PC-3 (cell line): ENCODE measurements at regions not wholly inside any gene's neighbourhood (a gene's known extent, or its start where the extent isn't known, plus 50 kb on each side); places are given as distances from the start of the nearest gene placed in this dataset.

ENCODE experiments used
- EZH2 ChIP-seq: fragments of 300-600 bp; sonication (generic); IDR thresholded peaks from one replicate; pipeline ENCODE4 v1.6.1; 2017; ENCODE audit warnings: antibody characterized with exemption, mild to moderate bottlenecking, low read length; ENCODE audit not compliant: unreplicated experiment
- EZH2phosphoT487 ChIP-seq: fragments of 300-600 bp; sonication (generic); IDR thresholded peaks from 2 replicates; pipeline ENCODE4 v1.6.1; 2018; ENCODE audit warnings: mild to moderate bottlenecking, antibody characterized with exemption, low read length, borderline replicate concordance
- TF ChIP-seq, protein P1 (sequence below): fragments of 300-600 bp; sonication (generic); conservative IDR thresholded peaks from 2 replicates; pipeline ENCODE4 v1.5.1; 2017; ENCODE audit warnings: antibody characterized with exemption, low read depth, mild to moderate bottlenecking, low read length

DNA sequence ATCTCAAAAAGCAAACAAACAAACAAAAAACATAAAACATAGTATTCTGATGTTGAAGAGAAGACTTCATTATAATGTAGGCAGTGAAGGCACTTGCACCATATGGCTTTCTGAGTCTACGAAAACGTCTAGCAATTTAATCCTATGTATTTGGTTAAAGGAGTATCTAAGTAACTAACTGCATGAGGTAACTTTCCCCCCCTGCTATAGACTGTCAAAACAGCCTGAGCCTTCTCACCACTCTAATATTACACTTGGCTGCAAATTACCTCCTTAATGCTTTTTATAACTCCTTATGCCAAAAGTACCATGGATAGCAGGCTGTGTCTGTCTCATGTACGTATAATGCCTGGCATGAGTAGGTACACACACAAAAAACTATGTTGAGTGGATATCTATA, 607.6 kb upstream of the FLRT2 start:
- TF ChIP-seq EZH2phosphoT487: no peak
- TF ChIP-seq, protein P1, sequence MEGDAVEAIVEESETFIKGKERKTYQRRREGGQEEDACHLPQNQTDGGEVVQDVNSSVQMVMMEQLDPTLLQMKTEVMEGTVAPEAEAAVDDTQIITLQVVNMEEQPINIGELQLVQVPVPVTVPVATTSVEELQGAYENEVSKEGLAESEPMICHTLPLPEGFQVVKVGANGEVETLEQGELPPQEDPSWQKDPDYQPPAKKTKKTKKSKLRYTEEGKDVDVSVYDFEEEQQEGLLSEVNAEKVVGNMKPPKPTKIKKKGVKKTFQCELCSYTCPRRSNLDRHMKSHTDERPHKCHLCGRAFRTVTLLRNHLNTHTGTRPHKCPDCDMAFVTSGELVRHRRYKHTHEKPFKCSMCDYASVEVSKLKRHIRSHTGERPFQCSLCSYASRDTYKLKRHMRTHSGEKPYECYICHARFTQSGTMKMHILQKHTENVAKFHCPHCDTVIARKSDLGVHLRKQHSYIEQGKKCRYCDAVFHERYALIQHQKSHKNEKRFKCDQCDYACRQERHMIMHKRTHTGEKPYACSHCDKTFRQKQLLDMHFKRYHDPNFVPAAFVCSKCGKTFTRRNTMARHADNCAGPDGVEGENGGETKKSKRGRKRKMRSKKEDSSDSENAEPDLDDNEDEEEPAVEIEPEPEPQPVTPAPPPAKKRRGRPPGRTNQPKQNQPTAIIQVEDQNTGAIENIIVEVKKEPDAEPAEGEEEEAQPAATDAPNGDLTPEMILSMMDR: no peak
- TF ChIP-seq EZH2: no peak
